ENCODE measurements at regions not wholly inside any gene's neighbourhood (a gene's known extent, or its start where the extent isn't known, plus 50 kb on each side); places are given as distances from the start of the nearest gene placed in this dataset.

DNA sequence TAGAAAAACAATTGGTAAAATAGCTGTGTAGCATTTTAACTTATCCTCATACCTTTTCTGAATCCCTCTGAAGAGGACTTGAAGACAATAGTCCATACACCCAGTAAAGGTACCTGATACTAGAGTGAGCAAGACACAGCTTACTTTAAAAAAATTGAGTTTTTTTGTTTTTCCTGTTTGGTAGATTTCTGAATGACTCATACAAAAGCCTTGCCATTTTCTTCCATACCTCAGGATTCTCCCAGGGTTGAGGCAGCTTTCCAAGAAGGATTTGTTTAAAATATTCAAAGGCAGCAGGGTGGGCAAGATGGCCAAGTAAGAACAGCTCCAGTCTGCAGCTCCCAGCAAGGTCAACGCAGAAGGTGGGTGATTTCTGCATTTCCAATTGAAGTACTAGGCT lies 551.0 kb upstream of the LRATD1 start:
- no peak overlapping the region for H3K27ac ChIP-seq (ENCODE audit: insufficient read depth, low read depth, low read length)
- peaks cover 3% of the 10 kb centered on the region for H3K9me3 ChIP-seq (replicated peaks; ENCODE audit: control insufficient read depth, insufficient read depth, low read length)
- no peaks in the 10 kb centered on the region for H3K27me3 ChIP-seq (ENCODE audit: control insufficient read depth in 2 of 2, insufficient read depth in 2 of 2, low read length in 2 of 2)
- no peaks in the 10 kb centered on the region for H3K36me3 ChIP-seq (ENCODE audit: control insufficient read depth in 2 of 2, extremely low read depth in 1 of 2, insufficient read depth in 2 of 2, low read length in 2 of 2)
- H4K20me1 ChIP-seq (replicated peaks; ENCODE audit: control insufficient read depth, extremely low read depth, insufficient read depth, low read length), result no peaks in the 10 kb centered on the region
- H2AFZ ChIP-seq (ENCODE audit: low read depth, low read length), result no peak overlapping the region
- no peaks in the 10 kb centered on the region for H3K4me1 ChIP-seq (ENCODE audit: control insufficient read depth, extremely low read depth, insufficient read depth, low read length)
- H3K9me1 ChIP-seq (replicated peaks; ENCODE audit: control insufficient read depth, extremely low read depth, insufficient read depth, low read length), result no peaks in the 10 kb centered on the region
- ChIA-PET CTCF (no interaction called here), POLR2A (no interaction called here)
- intact Hi-C loops (cut with micrococcal nuclease), result no loop called here
- no peak overlapping the region for H3K9ac ChIP-seq (replicated peaks; ENCODE audit: extremely low read depth, insufficient read depth, low read length)
- DNase-seq (ENCODE audit: low read depth, low spot score) (no peak), FAIRE-seq (no peak)
- BruUV-seq (replicated peaks), result no TSS peak
- TF ChIP-seq FOS (IDR thresholded peaks at IDR 0.05; ENCODE audit: borderline replicate concordance, insufficient read depth, low read length), result no peak
- no peak for TF ChIP-seq CTCF (IDR thresholded peaks at IDR 0.05; ENCODE audit: extremely low read depth in 1 of 2, insufficient read depth in 1 of 2, low read depth in 1 of 2, low read length in 2 of 2)
- no peak for TF ChIP-seq JUN (IDR thresholded peaks at IDR 0.05; ENCODE audit: borderline replicate concordance, insufficient read depth, insufficient read length, low read depth)
- no peak for TF ChIP-seq EZH2 (IDR thresholded peaks at IDR 0.05; ENCODE audit: borderline replicate concordance, low read depth, low read length, severe bottlenecking)
- no peak for TF ChIP-seq MYC (IDR thresholded peaks at IDR 0.05; ENCODE audit: low read depth, low read length)
- no peaks in the 10 kb centered on the region for H3K79me2 ChIP-seq (ENCODE audit: control insufficient read depth, insufficient read depth, low read length)
- H3K4me3 ChIP-seq (replicated peaks in 1 of 3; ENCODE audit: insufficient read depth in 1 of 3, low read depth in 1 of 3, low read length in 3 of 3), result no peak overlapping the region
- dilution Hi-C loops (cut with MboI; ENCODE audit: extremely low pct_ligation_motif_present, low sequenced_read_pairs), result no loop called here
- H3K4me2 ChIP-seq (ENCODE audit: insufficient read depth, low read length), result no peak overlapping the region

- dilution Hi-C loops (cut with MboI; ENCODE audit: extremely low pct_ligation_motif_present, low sequenced_read_pairs), result no loop called here
- no peak for FAIRE-seq
Observed at GRCh38 chr2:14082640-14083039, 549.9 kb upstream of the LRATD1 start.

More at GRCh38 chr2:14082640-14083039, 549.9 kb upstream of the LRATD1 start:
- Histone ChIP-seq H3K27ac (ENCODE audit: insufficient read depth, low read depth, low read length) (no peak overlapping the region), H3K4me3 (replicated peaks in 1 of 3; ENCODE audit: insufficient read depth in 1 of 3, low read depth in 1 of 3, low read length in 3 of 3) (no peak overlapping the region), H3K79me2 (ENCODE audit: control insufficient read depth, insufficient read depth, low read length) (no peaks in the 10 kb centered on the region), H3K4me2 (ENCODE audit: insufficient read depth, low read length) (no peak overlapping the region), H3K27me3 (ENCODE audit: control insufficient read depth in 2 of 2, insufficient read depth in 2 of 2, low read length in 2 of 2) (no peaks in the 10 kb centered on the region), H3K9ac (replicated peaks; ENCODE audit: extremely low read depth, insufficient read depth, low read length) (no peak overlapping the region), H3K9me1 (replicated peaks; ENCODE audit: control insufficient read depth, extremely low read depth, insufficient read depth, low read length) (no peaks in the 10 kb centered on the region), H3K9me3 (replicated peaks; ENCODE audit: control insufficient read depth, insufficient read depth, low read length) (peaks cover 3% of the 10 kb centered on the region), H4K20me1 (replicated peaks; ENCODE audit: control insufficient read depth, extremely low read depth, insufficient read depth, low read length) (no peaks in the 10 kb centered on the region), H3K36me3 (ENCODE audit: control insufficient read depth in 2 of 2, extremely low read depth in 1 of 2, insufficient read depth in 2 of 2, low read length in 2 of 2) (no peaks in the 10 kb centered on the region), H3K4me1 (ENCODE audit: control insufficient read depth, extremely low read depth, insufficient read depth, low read length) (no peaks in the 10 kb centered on the region), H2AFZ (ENCODE audit: low read depth, low read length) (no peak overlapping the region)
- no TSS peak for BruUV-seq (replicated peaks)
- ChIA-PET POLR2A (no interaction called here), CTCF (no interaction called here)
- no peak for TF ChIP-seq POLR2AphosphoS5 (IDR thresholded peaks at IDR 0.05; ENCODE audit: insufficient read depth, low read depth, low read length)
- TF ChIP-seq JUN (IDR thresholded peaks at IDR 0.05; ENCODE audit: borderline replicate concordance, insufficient read depth, insufficient read length, low read depth), result no peak
- TF ChIP-seq, protein P1, sequence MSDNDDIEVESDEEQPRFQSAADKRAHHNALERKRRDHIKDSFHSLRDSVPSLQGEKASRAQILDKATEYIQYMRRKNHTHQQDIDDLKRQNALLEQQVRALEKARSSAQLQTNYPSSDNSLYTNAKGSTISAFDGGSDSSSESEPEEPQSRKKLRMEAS (IDR thresholded peaks at IDR 0.05; ENCODE audit: insufficient read depth, insufficient read length), result no peak
- no peak for TF ChIP-seq POLR2A (IDR thresholded peaks at IDR 0.05; ENCODE audit: low read depth, low read length)
- TF ChIP-seq MYC (IDR thresholded peaks at IDR 0.05; ENCODE audit: low read depth, low read length), result no peak
- no peak for TF ChIP-seq EZH2 (IDR thresholded peaks at IDR 0.05; ENCODE audit: borderline replicate concordance, low read depth, low read length, severe bottlenecking)
- no peak for TF ChIP-seq GATA2 (IDR thresholded peaks at IDR 0.05; ENCODE audit: insufficient read depth, insufficient read length, low read depth, low read length)
- TF ChIP-seq CTCF (IDR thresholded peaks at IDR 0.05; ENCODE audit: extremely low read depth in 1 of 2, insufficient read depth in 1 of 2, low read depth in 1 of 2, low read length in 2 of 2), result no peak
- intact Hi-C loops (cut with micrococcal nuclease), result no loop called here
- DNase-seq (ENCODE audit: low read depth, low spot score), result no peak

Data from endothelial cell of umbilical vein (primary cell).